Muscle layer of colon (tissue), 2 donors: ENCODE measurements at regions not wholly inside any gene's neighbourhood (a gene's known extent, or its start where the extent isn't known, plus 50 kb on each side); places are given as distances from the start of the nearest gene placed in this dataset.

Experiments
- H3K27ac ChIP-seq: one replicate; pipeline ENCODE4 v1.7.0; 2013; ENCODE audit warnings: low read depth, mild to moderate bottlenecking, low read length, moderate library complexity
- H3K27me3 ChIP-seq, 2 donors: one replicate each; pipeline ENCODE4 v1.7.0; 2013; ENCODE audit warnings: low read length in 2 of 2, mild to moderate bottlenecking in 2 of 2; ENCODE audit not compliant: insufficient read depth in 2 of 2, control insufficient read depth in 1 of 2
- H3K36me3 ChIP-seq: one replicate; pipeline ENCODE4 v1.7.0; 2013; ENCODE audit warnings: mild to moderate bottlenecking, low read length; ENCODE audit not compliant: insufficient read depth
- H3K4me1 ChIP-seq: one replicate; pipeline ENCODE4 v1.7.0; 2013; ENCODE audit warnings: mild to moderate bottlenecking, low read length; ENCODE audit not compliant: insufficient read depth
- H3K4me3 ChIP-seq, 2 donors: one replicate each; pipeline ENCODE4 v1.7.0; 2013; ENCODE audit warnings: low read length in 2 of 2, low read depth in 1 of 2, mild to moderate bottlenecking in 1 of 2, moderate library complexity in 1 of 2
- H3K9ac ChIP-seq: one replicate; pipeline ENCODE4 v1.7.0; 2013; ENCODE audit warnings: low read length
- H3K9me3 ChIP-seq: one replicate; pipeline ENCODE4 v1.7.0; 2013; ENCODE audit warnings: mild to moderate bottlenecking, low read length
- donor health status: abdominal sarcoma.
- donor health status: Adenocarcinoma of cecum.

- no peaks in the 10 kb centered on the region for H3K27me3 ChIP-seq
- H3K4me1 ChIP-seq = peaks cover 10% of the 10 kb centered on the region
- no peak overlapping the region for H3K27ac ChIP-seq
- no peaks in the 10 kb centered on the region for H3K36me3 ChIP-seq
- H3K4me3 ChIP-seq = no peak overlapping the region
- H3K9ac ChIP-seq = no peak overlapping the region
- no peaks in the 10 kb centered on the region for H3K9me3 ChIP-seq
Observed at GRCh38 chr1:229825042-229825441, 199.0 kb downstream of the URB2 start.

GRCh38 chr1:229828461-229828860, 202.4 kb downstream of the URB2 start:
- H3K9me3 ChIP-seq = no peaks in the 10 kb centered on the region
- no peak overlapping the region for H3K27ac ChIP-seq
- no peaks in the 10 kb centered on the region for H3K36me3 ChIP-seq
- H3K4me3 ChIP-seq = no peak overlapping the region
- H3K27me3 ChIP-seq = no peaks in the 10 kb centered on the region
- H3K4me1 ChIP-seq = peaks cover 10% of the 10 kb centered on the region
- H3K9ac ChIP-seq = no peak overlapping the region

GRCh38 chr1:229832695-229833094, 206.6 kb downstream of the URB2 start:
- Histone ChIP-seq H3K4me3 (no peak overlapping the region), H3K27ac (no peak overlapping the region), H3K9me3 (no peaks in the 10 kb centered on the region), H3K36me3 (no peaks in the 10 kb centered on the region), H3K4me1 (peaks cover 10% of the 10 kb centered on the region), H3K9ac (no peak overlapping the region), H3K27me3 (no peaks in the 10 kb centered on the region)

GRCh38 chr1:229834230-229834629, 208.2 kb downstream of the URB2 start:
- Histone ChIP-seq H3K9me3 (no peaks in the 10 kb centered on the region), H3K4me3 (no peak overlapping the region), H3K27ac (no peak overlapping the region), H3K36me3 (no peaks in the 10 kb centered on the region), H3K27me3 (no peaks in the 10 kb centered on the region), H3K9ac (no peak overlapping the region), H3K4me1 (no peaks in the 10 kb centered on the region)

- Histone ChIP-seq H3K36me3 (no peaks in the 10 kb centered on the region), H3K4me1 (no peaks in the 10 kb centered on the region), H3K9me3 (no peaks in the 10 kb centered on the region), H3K27me3 (no peaks in the 10 kb centered on the region), H3K4me3 (no peak overlapping the region), H3K27ac (no peak overlapping the region), H3K9ac (no peak overlapping the region)
Observed at GRCh38 chr1:229835226-229835625, 209.2 kb downstream of the URB2 start.

GRCh38 chr1:229836324-229836723, 210.3 kb downstream of the URB2 start:
- H3K36me3 ChIP-seq = no peaks in the 10 kb centered on the region
- no peak overlapping the region for H3K27ac ChIP-seq
- H3K4me1 ChIP-seq = no peaks in the 10 kb centered on the region
- no peaks in the 10 kb centered on the region for H3K27me3 ChIP-seq
- no peaks in the 10 kb centered on the region for H3K9me3 ChIP-seq
- no peak overlapping the region for H3K4me3 ChIP-seq
- no peak overlapping the region for H3K9ac ChIP-seq

- Histone ChIP-seq H3K9ac (no peak overlapping the region), H3K9me3 (no peaks in the 10 kb centered on the region), H3K27ac (no peak overlapping the region), H3K36me3 (no peaks in the 10 kb centered on the region), H3K4me1 (no peaks in the 10 kb centered on the region), H3K4me3 (no peak overlapping the region), H3K27me3 (no peaks in the 10 kb centered on the region)
Observed at GRCh38 chr1:229838204-229838603, 212.2 kb downstream of the URB2 start.

- H3K9ac ChIP-seq = no peak overlapping the region
Observed at GRCh38 chr1:229839800-229840199, 213.8 kb downstream of the URB2 start.

GRCh38 chr1:229841230-229841629, 215.2 kb downstream of the URB2 start:
- Histone ChIP-seq H3K9me3 (no peaks in the 10 kb centered on the region), H3K4me3 (no peak overlapping the region), H3K4me1 (peaks cover 14% of the 10 kb centered on the region), H3K27ac (no peak overlapping the region), H3K27me3 (no peaks in the 10 kb centered on the region), H3K9ac (no peak overlapping the region), H3K36me3 (no peaks in the 10 kb centered on the region)

More at GRCh38 chr1:229839800-229840199, 213.8 kb downstream of the URB2 start:
- Histone ChIP-seq H3K4me1 (peaks cover 12% of the 10 kb centered on the region), H3K9me3 (no peaks in the 10 kb centered on the region), H3K27me3 (no peaks in the 10 kb centered on the region), H3K4me3 (no peak overlapping the region), H3K36me3 (no peaks in the 10 kb centered on the region), H3K27ac (no peak overlapping the region)

GRCh38 chr1:229842302-229843255, 216.5 kb downstream of the URB2 start:
- Histone ChIP-seq H3K4me1 (peaks cover 14% of the 10 kb centered on the region), H3K4me3 (no peak overlapping the region), H3K27me3 (no peaks in the 10 kb centered on the region), H3K9me3 (no peaks in the 10 kb centered on the region), H3K36me3 (no peaks in the 10 kb centered on the region), H3K27ac (no peak overlapping the region), H3K9ac (no peak overlapping the region)

- peaks cover 14% of the 10 kb centered on the region for H3K4me1 ChIP-seq
- H3K9me3 ChIP-seq = no peaks in the 10 kb centered on the region
- H3K9ac ChIP-seq = no peak overlapping the region
- no peak overlapping the region for H3K27ac ChIP-seq
- H3K36me3 ChIP-seq = no peaks in the 10 kb centered on the region
- H3K4me3 ChIP-seq = no peak overlapping the region
- no peaks in the 10 kb centered on the region for H3K27me3 ChIP-seq
Observed at GRCh38 chr1:229843627-229844238, 217.7 kb downstream of the URB2 start.
